ENCODE measurements at regions not wholly inside any gene's neighbourhood (a gene's known extent, or its start where the extent isn't known, plus 50 kb on each side); places are given as distances from the start of the nearest gene placed in this dataset.
"Not testable (repeated sequence)": the region's sequence is repeated elsewhere in the genome, so short reads cannot be mapped to it uniquely, and the experiment has no call there.

GRCh38 chr3:157920822-157921700, 185.2 kb downstream of the SHOX2 start:
- DNase-seq = no peak

GRCh38 chr3:157919319-157919887, 186.8 kb downstream of the SHOX2 start:
- DNase-seq = no peak

- no peak for DNase-seq
Measured at GRCh38 chr3:157918402-157918801, 187.8 kb downstream of the SHOX2 start.

GRCh38 chr3:157916672-157917071, 189.5 kb downstream of the SHOX2 start:
- DNase-seq = no peak

GRCh38 chr3:157914882-157915281, 191.3 kb downstream of the SHOX2 start:
- no peak for DNase-seq

- no peak for DNase-seq
Measured at GRCh38 chr3:157913741-157914150, 192.5 kb downstream of the SHOX2 start.

GRCh38 chr3:157912514-157913451, 193.4 kb downstream of the SHOX2 start:
- no peak for DNase-seq

- no peak for DNase-seq
Measured at GRCh38 chr3:157906627-157907026, 199.6 kb downstream of the SHOX2 start.

- no peak for DNase-seq
Measured at GRCh38 chr3:157905885-157906284, 200.3 kb downstream of the SHOX2 start.

- not testable (repeated sequence) for DNase-seq
Measured at GRCh38 chr3:157902680-157903079, 203.5 kb downstream of the SHOX2 start.

GRCh38 chr3:157888040-157888439, 218.2 kb downstream of the SHOX2 start:
- DNase-seq = no peak

- no peak for DNase-seq
Measured at GRCh38 chr3:157876556-157876955, 229.7 kb downstream of the SHOX2 start.

GRCh38 chr3:157872902-157873301, 233.3 kb downstream of the SHOX2 start:
- DNase-seq = no peak

GRCh38 chr3:157871838-157872460, 234.3 kb downstream of the SHOX2 start:
- no peak for DNase-seq

- no peak for DNase-seq
Measured at GRCh38 chr3:157871248-157871647, 235.0 kb downstream of the SHOX2 start.

- DNase-seq = no peak
Measured at GRCh38 chr3:157868946-157869345, 237.3 kb downstream of the SHOX2 start.

- DNase-seq = no peak
Measured at GRCh38 chr3:157868196-157868595, 238.0 kb downstream of the SHOX2 start.

- peak in 1 of 2 donors; percentile 9 for DNase-seq
Measured at GRCh38 chr3:157865352-157866000, 240.7 kb downstream of the SHOX2 start.

GRCh38 chr3:157861076-157861765, 245.0 kb downstream of the SHOX2 start:
- DNase-seq = no peak

- DNase-seq = no peak
Measured at GRCh38 chr3:157859541-157859940, 246.7 kb downstream of the SHOX2 start.

- DNase-seq = no peak
Measured at GRCh38 chr3:157858821-157859220, 247.4 kb downstream of the SHOX2 start.

GRCh38 chr3:157857440-157857839, 248.8 kb downstream of the SHOX2 start:
- no peak for DNase-seq
